Globus pallidus (tissue), 1 donor: ENCODE measurements at regions not wholly inside any gene's neighbourhood (a gene's known extent, or its start where the extent isn't known, plus 50 kb on each side); places are given as distances from the start of the nearest gene placed in this dataset.
"Not testable (repeated sequence)": the region's sequence is repeated elsewhere in the genome, so short reads cannot be mapped to it uniquely, and the experiment has no call there.

Source experiments
- DNase-seq: peaks from one replicate; pipeline ENCODE4 v3.0.0-alpha.2; 2015; ENCODE audit warnings: low spot score

DNA sequence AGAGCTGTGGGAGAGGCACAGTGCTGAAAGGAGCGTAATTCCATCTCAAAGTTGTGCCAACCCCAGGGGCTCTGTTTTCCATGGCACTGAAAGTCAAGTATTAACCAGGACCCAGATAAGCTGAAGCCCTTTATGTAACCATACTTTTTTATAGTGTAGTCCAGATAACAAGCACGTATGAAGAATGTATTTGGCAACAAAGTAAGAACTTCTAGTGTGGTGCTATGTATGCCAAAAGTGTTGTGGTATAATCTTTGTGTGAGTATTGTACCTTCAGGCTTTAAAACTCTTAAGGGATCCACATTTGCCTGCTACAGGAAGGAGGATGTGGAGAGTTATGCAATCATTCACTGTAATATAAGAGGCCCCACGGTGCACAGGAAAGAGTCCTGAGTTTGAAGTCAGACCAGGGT lies 129.4 kb downstream of the IBTK start:
- DNase-seq = no peak

DNA sequence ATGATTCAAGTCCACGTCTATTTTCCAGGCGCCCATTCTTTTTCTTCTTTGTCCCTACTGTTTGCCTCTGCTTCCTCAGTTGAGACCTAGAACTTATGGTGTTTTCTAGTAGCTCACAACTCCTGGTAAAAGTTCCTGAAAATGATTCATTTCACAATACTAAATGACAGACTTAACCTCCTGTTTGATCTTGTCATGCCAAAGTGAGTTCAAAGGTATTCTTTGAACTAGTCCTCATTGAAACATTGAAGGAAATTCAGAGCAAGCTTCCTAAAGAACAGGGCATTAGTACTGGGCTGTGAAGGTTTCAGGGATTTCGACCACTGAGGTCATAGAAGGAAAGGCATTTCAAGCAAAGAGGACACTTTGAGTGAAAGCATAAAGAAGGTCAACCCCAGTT lies 132.8 kb downstream of the IBTK start:
- DNase-seq = no peak

DNA sequence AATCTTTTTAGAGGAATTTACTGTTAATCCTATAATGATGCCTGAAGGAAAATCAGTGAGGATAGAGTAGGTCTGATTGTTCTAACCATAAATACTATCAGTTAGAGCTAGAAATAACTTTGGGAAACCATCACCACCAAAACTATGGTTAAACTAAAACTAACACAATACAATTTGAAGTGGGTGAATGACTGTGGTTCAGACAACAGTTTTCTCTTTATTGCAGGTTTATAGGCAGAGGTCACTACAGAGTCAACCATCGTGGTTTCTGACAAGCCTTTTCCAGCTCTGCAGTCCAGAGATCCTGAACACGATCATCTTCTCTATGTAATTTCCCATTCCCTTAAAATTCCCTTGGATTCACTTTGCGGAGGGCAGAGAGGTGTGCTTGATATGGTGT lies 134.3 kb downstream of the IBTK start:
- no peak for DNase-seq

DNA sequence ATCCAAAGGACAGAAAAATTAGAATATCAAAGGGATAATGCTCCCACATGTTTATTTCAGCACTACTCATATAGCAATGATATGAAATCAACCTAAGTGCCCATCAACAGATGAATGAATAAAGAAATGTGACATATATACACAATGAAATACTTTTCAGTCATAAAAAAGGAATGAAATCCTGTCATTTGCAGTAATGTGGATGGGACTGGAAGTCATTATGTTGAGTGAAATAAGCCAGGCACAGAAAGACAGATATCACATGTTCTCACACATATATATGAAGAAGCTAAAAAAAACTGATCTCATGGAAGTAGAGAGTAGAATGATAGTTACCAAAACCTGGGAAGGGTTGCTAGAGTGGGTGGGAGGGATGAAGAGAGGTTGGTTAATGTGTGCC lies 135.7 kb downstream of the IBTK start:
- DNase-seq = no peak

DNA sequence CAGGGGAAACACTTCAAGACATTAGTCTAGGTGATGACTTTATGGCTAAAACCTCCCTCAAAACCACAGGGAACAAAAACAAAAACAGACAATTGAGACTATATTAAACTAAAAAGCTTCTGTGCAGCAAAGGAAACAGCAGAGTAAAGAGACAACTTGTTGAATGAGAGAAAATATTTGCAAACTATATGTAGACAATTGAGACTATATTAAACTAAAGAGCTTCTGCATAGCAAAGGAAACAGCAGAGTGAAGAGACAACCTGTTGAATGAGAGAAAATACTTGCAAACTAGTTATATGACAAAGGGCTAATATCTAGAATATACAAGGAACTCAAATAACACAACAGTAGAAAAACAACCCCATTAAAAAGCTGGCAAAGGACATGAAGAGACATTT lies 136.4 kb downstream of the IBTK start:
- no peak for DNase-seq

DNA sequence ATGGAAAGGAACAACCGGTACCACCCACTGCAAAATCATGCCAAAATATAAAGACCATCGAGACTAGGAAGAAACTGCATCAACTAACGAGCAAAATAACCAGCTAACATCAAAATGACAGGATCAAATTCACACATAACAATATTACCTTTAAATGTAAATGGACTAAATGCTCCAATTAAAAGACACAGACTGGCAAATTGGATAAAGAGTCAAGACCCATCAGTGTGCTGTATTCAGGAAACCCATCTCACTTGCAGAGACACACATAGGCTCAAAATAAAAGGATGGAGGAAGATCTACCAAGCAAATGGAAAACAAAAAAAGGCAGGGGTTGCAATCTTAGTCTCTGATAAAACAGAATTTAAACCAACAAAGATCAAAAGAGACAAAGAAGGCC lies 144.4 kb downstream of the IBTK start:
- DNase-seq = not testable (repeated sequence)

DNA sequence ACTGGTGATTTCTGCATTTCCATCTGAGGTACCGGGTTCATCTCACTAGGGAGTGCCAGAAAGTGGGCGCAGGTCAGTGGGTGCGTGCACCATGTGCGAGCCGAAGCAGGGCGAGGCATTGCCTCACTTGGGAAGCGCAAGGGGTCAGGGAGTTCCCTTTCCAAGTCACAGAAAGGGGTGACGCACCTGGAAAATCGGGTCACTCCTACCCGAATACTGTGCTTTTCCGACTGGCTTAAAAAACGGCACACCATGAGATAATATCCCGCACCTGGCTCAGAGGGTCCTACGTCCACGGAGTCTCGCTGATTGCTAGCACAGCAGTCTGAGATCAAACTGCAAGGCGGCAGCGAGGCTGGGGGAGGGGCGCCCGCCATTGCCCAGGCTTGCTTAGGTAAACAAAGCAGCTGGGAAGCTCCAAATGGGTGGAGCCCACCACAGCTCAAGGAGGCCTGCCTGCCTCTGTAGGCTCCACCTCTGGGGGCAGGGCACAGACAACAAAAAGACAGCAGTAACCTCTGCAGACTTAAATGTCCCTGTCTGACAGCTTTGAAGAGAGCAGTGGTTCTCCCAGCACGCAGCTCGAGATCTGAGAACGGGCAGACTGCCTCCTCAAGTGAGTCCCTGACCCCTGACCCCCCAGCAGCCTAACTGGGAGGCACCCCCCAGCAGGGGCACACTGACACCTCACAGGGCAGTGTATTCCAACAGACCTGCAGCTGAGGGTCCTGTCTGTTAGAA lies 146.0 kb downstream of the IBTK start:
- DNase-seq = not testable (repeated sequence)

DNA sequence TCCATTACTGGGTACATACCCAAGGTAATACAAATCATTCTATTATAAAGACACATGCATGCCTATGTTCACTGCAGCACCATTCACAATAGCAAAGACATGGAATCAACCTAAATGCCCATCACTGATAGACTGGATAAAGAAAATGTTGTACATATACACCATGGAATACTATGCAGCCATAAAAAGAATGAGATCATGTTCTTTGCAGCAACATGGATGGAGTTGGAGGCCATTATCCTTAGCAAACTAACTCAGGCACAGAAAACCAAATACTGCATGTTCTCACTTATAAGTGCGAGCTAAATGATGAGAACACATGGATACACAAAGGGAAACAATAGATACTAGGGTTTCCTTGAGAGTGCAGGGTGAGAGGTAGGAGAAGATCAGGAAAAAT lies 146.8 kb downstream of the IBTK start:
- DNase-seq = not testable (repeated sequence)

DNA sequence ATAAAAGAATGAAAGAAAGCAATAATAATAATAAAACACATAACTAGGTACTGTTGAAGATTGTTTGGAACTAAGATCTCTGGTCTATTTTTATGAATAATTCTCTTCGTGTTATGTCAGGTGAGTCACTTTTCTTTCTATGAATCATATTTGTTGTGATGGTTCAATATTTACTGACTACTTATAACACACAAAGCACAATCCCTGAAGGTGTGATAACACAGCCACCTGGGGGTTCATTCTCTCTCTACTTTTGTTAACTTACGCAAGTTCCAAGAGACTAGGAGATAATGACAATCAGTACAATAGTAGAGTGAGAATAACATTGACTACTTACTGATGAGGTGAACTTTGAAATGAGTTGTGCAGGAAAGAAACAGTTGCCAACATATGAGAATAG lies 149.9 kb downstream of the IBTK start:
- no peak for DNase-seq

DNA sequence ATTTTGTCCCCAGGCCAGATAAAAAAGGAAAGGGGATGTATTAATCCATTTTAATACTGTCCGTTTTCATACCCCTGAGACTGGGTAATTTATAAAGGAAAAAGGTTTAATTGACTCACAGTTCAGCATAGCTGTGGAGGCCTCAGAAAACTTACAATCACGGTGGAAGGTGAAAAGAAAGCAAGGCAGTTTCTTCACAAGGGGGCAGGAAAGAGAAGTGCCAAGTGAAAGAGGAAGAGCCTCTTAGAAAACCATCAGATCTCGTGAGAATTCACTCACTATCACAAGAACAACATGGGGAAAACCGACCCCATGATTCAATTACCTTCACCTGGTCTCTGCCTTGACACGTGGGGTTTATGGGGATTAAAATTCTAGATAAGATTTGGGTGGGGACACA lies 152.5 kb downstream of the IBTK start:
- DNase-seq = no peak

DNA sequence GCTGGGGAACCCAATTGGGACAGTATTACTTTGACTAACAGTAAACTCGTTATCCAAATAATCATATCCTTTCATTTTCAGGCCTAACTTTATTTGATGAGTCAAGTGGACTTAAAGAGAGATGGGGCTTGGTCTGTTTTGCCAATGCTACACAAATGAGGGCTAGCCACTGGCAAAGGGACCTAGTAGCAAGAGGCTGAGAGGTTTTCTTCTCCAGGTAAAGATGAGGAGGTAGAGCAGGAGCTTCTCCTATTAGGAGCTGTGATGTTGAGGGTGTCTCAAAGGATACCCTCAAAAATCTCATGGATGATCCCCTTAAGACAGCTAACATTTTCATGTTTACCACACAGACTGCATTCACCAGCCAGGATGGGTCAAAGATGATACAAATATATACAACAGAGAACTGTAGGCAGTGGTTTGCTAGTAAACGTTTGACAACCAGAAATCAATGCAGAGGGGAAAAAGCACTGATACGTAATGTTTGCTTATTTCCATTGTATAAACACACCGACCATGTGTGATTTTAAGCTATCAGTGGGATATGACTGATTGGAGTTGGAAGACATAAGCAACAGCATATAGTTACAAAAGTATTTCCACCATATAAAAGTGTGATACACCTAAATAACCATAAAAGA lies 153.3 kb downstream of the IBTK start:
- DNase-seq = no peak

DNA sequence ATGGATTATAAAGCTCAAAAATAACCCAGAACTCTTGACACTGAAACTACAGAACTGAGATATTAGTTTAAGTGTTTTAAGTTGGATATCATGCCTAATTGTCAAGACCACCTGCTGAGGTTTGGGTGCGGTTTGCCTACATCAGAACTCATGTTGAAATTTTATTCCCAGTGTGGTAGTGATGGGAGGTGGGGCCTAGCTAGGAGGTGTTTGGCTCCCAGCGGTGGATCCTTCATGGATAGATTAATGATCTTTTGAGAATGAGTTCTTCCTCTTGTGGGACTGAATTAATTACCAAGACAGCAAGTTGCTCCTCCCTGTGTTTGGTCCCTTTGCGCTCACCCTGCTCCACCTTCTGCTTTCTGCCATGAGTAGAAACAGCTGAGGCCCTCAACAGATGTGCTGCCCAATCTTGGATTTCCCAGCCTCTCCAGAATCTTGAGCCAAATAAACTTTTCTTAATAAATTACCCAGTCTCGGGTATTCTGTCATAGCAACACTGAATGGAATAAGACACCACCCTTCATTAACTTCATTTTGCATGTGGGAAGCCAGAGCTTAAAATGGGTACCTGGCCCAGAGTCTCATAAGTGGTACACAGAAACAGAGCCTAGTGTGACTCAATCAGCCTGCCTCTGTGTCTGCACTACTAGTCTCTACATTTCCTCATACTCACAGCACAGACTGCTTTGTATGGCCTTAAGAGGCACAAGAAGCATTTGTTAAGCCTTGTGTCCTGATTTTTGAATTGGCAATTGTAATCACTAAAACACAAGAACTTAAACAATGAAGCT lies 158.4 kb downstream of the IBTK start:
- DNase-seq = peak; percentile 9

DNA sequence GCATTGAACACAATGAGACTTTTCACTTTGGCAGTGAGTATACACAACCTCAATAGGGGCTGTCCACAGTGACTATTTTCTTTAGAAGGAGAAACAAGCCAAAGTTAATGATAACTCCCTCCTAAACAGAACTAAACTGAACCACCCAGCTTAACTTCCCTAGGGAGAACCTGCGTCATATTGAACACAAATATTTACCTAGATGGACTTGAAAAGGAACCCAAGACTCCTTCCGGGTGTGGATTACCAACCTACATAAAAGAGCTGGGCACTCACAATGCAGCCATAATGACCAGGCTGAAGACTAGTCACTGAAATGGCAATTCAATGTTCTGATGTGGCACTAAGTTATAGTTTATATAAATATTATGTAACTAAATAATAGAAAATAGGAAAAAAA lies 160.6 kb downstream of the IBTK start:
- DNase-seq = no peak

DNA sequence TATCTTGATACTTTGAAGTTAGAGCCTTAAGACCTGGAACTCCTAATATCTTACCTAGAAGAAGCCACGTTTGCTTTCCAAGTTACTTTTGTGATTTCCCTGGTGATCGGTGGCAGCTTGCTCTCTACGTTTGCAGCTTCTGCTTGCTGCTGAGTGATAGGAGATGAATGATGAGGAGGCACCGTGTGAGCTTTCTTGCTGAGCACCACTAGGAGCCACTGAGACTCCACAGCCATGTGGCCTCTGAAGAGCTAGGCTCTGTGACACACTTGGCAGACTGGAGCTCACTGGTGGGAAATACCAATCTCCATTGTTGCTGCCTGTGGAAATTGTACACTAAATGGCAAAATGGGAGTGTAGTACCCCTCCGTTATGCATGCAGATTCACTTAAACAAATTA lies 161.8 kb downstream of the IBTK start:
- DNase-seq = peak; percentile 10

DNA sequence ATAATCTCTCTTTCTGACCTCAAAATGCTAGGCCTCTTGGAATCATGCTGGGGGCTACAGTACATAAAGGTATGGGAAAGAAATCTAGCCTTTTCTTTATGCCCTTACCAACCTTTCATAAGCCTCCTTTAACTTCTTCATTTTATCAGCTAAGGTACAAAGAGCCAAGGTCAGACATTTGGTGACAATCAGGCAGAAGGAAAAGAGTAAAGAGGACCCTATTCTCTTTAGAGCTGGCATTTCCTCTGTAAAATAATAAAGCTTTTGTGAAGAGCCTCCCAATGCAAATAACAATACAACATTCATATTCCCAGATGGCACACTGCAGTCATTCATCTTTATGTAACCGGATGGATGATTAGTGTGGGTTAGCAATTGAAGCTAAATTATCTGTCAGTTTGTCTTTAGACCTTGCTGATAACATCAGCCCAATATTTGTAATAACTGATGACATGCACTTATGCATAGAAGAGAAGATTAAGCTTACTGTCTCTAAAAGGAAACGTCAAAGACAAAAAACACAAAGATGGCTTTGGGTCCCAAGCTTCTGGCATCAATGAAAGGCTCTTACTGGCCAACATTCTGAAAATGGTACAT lies 163.1 kb downstream of the IBTK start:
- DNase-seq = peak; percentile 58

DNA sequence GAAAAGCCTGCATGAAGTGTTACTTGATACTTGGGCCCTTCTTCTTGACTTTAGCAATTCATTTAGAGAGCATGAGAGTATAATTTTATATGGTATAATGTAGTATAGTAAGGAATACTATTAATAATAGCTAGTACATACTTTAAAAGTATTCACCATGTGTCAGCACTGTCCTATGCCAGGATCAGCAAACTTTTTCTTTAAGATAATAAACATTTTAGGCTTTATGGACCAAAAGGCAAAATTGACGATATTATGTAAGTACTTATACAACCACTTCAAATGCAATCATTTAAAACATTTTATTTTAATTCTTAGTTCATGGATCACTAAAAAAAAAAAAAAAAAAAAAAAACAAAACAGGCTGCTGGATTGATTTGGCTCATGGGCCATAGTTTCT lies 163.9 kb downstream of the IBTK start:
- DNase-seq = no peak

DNA sequence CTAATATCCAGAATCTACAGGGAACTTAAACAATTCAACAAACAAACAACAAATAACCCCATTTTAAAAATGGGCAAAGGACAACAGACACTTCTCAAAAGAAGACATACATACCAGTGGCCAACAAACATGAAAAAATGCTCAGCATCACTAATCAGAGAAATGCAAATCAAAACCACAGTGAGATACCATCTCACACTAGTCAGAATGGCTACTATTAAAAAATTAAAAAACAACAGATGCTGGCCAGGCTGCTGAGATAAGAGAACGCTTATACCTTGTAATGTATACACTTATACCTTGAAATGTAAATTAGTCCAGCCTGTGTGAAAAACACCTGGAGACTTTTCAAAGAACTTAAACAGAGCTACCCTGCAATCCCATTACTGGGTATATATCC lies 166.8 kb downstream of the IBTK start:
- no peak for DNase-seq

DNA sequence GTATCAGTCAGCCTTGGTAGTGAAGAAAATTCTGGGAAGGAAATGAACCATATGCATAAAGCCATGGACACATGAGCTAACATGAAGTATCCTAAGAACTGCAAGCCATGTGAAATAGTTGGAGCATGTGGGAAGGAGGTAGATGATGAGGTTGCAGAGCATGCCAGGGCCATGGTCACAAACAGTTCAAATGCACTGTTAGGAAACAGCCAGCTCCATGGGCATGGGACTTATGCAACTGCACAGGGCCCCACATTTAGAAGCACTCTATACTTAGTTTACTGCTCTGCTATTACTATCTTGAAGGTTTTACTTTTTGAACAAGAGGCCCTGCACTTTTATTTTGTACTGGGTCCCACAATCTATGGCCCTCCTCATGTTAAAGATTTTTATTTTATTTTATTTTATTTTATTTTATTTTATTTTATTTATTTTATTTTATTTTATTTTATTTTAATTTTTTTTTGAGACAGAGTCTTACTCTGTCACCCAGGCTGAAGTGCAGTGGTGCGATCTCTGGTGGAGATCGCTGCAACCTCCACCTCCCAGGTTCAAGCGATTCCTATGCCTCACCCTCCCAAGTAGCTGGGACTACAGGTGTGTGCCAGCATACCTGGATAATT lies 169.1 kb downstream of the IBTK start:
- no peak for DNase-seq

DNA sequence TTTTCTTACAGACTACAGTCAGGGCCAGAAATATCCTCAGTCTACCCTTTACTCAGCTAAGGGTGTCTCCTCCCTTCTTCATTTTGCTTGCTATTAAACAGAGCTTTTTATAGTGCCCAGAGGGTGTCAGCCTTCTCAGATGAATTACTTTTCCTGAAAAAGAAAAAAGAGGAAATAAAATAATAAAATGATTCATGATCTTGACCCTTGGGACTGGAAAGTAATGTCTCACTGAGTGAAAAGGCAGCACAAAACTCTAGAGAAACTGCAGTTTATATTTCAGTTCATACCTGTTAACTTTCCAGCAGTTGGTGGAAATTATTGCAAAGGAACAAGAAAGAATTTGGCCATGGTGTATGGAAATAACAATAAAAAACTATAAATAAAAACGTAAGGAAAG lies 170.6 kb downstream of the IBTK start:
- no peak for DNase-seq

DNA sequence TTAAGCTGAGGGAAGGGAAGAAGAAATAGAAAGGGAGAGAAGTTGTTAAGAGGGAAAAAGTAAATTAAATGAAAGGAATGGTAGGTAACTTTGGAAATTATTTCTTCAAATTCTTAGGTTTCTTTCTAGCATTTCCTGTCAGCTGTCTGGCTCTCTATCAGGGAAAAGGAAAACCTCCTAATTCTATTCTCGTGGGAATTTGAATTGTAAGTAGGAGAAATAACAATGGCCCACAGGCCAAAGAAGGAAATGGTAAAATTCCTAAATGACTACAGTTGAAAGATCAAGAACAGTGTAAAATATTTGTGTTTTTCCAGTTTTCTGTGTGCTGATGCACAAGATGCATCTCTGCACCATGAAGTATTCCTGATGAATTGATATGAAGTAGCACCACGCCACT lies 173.0 kb downstream of the IBTK start:
- no peak for DNase-seq

DNA sequence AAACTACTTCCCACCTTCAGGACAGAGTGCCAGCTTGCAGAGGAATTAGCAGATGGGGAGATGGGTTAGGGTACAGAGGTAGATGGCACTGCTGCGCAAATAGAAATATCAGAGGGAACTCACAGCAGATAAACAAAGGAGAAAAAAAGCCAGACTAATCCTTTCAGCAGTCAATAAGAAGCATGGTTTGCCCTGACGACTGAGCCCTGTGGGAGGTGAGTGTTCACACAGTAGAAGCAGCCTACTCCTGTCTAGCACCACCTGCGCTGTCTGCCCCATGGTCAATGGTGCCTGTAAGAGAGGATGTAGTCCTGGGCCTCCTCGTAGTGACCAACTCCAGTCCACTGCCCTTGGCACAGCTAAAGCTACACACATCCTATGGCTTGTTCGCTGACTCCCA lies 174.1 kb downstream of the IBTK start:
- DNase-seq = no peak

DNA sequence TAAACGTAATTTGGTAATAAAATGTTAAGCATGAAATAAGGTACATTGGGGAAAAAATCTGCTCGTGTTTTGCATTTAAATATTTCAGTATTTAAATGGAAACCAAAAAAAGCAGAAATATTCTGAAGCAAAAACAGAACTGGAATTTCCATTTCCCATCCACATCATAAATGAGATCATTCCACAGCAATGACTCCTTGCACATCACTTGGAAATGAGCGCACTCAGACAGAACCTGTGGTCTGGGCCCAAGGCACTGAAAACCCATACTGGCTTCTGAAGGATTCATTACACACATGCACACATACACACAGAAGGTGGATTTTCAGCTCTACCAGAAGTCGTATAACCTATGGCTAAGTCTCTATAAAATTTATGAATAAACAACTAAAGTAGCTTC lies 174.8 kb downstream of the IBTK start:
- no peak for DNase-seq
